COLO668 (cell line): ENCODE measurements at regions not wholly inside any gene's neighbourhood (a gene's known extent, or its start where the extent isn't known, plus 50 kb on each side); places are given as distances from the start of the nearest gene placed in this dataset.
"Not testable (repeated sequence)": the region's sequence is repeated elsewhere in the genome, so short reads cannot be mapped to it uniquely, and the experiment has no call there.

Experiments used
- DNase-seq: peaks from one replicate; lab custom pipeline; 2025; ENCODE audit not compliant: unreplicated experiment; lab: John Stamatoyannopoulos, UW

DNA sequence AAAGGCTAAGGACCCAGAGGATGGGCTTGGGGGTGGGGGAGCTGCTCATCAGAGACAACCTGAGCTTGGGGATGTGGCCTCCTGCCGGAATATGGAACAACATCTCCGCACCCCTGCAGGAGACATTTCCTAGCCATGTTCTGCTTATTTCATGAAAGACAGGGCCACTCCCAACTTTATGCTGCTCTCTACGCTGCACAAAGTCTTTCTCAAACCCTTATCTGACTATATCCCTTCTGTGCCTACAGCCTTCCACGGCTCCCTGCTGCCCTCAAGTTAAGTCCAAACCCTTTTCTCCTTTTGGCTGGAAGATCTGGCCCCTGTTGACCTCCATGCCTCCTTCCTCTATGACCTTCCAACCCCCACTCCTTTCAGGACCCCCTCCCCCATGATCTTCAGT lies 562.0 kb downstream of the MN1 start:
- DNase-seq: no peak

DNA sequence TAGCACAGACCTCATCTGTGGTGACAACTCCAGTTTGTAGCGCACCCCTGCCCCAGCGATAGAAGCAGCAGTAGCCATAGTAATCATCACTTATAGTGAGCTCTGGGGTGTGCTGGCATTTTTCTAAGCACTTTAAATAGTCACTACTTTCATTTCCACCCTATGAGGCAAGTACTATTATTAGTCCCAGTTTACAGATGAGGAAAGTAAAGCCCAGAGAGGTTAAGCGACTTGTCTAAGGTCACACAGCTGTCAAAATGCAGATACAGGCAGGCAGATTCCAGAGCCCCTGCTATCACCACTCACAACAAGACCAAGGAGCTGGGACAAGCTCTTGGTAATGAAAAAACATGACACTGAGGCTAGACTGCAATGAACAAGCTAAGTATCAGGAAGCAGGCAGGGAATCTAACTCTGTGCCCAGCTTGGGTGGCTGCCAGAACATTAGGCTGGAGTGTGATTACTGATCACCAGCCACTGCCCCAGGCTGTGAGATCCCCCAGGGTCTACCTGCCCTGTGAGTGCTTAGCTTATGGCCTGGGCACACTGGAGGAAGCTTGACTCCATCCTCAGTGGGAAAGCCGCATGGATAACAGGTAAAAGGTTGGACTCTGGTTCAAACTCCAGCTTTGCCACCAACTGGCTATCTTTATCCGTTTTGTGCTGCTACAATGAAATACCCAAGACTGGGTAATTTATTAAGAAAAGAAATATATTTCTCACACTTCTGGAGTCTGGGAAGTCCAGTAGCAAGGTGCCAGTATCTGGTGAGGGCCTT lies 561.1 kb downstream of the MN1 start:
- no peak for DNase-seq

DNA sequence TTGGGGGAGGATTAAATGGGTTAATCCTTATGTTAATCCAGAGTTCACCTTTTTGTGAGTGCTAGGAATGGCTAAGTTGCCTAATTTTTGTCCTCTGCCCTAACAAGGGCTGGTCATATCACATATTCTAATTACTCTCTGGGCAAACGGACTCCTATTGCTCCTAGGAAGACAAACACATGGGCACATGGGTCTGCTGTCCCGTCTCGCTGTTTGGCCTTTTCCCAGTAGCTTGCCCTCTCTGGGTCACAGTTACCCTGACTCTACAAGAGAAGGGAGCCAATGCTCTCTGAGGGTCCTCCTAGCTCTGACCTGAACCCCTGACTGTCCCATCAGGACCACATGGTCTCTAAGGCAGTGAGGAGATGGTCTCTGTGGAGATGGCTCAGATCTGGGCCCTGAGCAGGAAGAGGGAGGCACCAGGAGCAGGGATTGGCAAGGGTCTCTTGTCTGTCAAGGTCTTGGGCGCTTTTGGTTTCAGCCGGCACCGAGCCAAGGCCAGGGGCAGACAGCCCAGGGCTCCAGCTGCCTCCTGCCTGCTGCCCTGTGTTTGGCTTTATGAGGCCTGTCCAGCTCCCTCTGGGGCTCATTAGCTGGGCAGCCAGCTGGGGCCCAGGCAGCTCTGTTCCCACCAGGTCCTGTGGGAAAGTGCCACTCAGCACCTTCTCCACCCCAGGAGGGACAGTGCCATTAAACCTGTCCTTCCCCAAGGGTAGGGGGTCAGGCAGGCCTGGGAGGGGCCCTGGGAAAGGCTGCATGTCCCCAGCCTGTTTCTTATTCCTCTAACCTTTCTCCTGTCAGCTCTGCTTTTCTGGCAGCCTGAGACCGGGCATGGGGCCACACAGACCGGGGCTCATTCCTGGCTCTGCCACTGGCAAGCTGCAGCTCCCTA lies 559.9 kb downstream of the MN1 start:
- no peak for DNase-seq

DNA sequence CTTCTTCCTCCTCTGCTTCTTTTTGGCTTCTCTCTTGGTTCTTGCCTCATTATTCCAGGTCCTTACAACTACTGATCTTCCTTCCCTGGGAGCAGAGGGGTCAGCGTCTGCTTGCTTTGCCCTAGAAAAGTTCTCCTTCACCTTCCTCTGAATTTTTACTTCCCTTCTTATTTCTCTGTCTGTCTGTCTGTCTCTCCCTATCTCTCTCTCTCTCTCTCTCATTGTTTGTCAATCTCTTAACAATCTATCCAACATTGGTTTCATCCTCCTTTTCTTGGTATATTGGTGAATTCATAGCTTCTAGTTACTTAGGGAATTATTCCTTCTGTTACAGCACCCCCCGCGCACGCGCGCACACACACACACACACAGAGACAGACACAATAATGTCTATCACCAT lies 559.1 kb downstream of the MN1 start:
- DNase-seq: no peak

DNA sequence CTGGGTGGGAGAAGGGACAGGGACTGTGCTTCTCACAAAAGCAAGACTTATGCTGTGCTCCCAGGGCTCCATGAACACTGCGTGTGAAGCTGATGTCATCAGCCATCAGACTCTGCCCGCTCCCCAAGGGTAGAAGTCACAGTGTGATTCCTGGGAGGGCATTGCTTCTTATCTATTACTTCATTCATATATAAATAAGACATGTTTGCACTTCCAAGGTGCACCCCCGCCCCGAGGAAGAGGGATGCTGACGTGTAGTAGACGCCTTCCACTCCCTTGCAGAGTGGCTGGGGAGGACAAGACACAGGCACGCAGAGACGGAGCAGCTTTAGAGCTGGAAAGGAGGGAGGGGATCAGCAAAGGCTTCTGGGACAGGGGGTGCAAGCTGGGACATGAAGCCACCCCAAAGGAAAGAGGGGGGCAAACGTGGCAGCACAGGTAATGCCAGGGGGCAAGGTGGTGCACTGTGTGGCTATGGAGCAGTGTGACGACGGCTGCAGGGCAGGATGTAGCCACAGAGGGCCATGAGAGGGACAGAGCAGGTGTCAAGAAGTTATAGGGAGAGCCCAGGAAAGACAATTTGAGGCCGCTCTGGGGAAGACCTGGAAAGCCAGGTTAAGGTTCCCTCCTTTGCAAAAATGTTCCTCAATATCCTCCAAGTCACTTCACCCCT lies 558.5 kb downstream of the MN1 start:
- no peak for DNase-seq

DNA sequence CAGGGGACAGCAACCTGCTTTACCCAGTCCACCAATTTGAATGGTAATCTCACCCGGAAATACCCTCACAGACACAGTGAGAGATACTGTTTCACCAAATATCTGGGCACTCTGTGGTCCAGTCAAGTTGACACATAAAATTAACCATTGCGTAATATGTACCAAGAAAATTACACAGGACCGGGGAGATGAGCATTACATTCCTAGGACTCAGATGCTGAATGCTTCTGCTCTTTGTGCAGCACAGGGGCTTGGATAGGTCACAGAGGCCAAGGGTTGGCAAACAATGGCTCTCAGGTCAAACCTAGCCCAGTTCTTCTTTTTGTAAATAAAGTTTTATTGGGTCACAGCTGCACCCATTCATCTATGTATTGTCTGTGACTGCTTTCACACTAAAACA lies 557.2 kb downstream of the MN1 start:
- no peak for DNase-seq

DNA sequence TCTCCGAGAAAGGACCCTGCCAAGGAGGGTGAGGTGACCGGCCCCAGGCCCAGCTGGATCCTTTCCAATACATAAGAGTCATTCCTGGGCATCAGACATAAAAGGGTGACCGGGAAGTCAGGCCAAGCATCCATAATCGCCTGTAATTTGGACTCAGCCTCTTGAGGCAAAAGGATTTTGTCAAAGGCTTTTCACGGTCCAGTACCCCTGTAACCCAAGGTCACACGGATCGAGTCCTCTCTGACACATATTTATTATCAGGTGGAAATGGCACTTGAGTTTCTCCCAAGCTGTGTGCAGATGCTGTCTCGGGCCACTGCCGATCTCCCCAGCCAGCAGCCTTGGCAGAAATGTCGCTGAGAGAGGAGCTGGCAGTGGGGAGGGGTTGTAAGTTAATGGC lies 556.5 kb downstream of the MN1 start:
- no peak for DNase-seq

DNA sequence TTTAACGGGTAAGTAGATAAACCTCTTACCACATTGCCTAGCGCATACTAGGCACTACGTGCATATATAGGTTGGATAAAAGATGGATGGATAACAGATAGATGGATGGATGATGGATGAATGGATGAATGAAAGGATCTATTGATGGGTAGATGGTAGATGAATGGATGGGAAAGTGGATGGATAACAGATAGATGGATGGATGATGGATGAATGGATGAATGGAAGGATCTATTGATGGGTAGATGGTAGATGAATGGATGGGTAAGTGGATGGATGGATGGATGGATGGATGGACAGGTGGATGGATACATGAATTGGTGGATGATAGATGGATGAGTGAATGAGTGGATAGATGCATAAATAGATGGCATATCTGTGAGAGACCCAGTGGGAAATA lies 555.0 kb downstream of the MN1 start:
- no peak for DNase-seq

DNA sequence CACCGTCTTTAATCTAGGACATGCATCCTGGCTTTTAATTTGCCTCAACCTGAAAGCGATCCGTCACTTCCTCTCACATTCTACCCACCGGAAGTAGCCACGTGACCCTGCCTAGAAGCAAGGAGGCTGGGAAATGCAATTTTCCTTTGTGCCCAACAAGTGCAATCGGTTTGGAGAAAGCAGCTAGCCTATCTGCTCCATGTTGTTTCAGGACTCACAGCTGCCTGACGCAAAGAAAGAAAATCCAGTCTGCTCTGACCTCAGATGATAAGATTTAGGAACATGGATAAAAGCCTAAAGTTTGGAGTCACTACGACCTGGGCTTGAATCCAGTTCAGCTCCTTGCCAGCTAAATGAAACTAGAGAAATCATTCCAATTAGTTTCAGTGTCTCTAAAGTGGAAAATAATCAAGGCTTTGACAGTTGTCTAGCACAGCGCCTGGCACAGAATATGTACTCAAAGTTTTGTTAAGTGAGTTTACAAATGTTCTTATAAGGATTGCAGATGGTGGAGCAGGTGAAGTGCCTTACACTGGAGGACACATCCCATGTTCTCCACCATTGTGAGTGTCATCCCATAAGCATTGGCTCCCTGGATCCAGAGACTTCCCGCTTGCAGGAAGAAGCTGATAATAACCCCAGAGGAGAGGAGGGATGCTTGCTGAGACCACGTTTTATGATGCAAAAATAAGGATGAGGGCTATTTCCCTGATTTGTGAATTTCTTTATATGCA lies 553.7 kb downstream of the MN1 start:
- no peak for DNase-seq

DNA sequence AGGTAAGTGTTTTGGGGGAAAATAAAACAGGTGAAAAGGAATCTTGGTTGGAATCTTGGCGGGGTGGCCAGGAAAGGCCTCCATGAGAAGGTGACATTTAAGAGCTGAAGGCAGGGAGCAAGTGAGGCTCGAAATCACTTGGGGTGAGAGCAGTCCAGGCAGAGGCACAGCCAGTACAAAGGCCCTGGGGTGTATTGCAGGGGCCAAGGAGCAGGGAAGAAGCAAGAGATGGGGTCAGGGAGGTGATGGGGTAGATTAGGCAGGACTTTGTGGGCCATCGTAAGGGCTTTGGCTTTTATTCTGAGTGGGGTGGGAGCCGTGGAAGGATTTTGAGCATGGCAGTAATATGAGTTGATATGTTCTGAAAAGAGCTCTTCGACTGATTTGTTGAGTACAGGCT lies 551.1 kb downstream of the MN1 start:
- DNase-seq: no peak

DNA sequence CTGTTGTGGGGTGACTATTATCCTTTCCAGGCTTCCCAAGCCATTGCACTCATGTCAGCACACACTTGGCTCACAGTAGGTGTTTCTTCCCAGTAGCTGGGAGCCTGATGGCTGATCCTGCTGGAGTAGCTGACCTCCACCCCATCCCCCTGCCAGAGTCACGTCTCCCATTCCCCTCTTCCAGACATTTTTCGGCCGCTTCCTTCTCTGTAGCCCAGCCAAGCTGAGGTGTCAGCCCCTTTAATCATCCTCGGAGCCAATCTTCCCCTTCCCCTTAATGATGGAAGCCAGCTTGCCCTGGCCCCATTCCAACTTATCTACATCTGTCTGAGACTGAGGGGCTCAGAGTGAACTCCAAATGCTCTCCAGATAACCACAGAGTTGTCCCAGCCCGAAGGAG lies 550.7 kb downstream of the MN1 start:
- DNase-seq: no peak

DNA sequence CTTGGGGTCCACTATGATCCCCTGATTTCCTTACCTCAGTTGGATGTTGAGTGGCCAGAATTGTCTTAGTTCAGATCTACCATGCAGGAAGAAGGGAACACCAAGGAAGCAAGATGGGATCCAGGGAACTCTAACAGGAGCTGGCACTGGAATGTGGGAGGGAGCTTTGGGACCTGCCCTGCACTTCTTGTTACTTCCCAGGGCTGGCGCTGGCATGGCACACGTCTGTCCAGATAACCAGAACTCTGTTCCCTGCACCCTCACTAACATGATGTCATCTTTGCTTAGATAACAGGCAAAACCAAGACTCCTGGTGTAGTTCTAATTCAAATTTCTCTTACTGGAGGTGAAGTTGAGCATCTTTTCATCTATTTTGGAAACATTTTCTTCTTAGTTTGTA lies 550.0 kb downstream of the MN1 start:
- no peak for DNase-seq

DNA sequence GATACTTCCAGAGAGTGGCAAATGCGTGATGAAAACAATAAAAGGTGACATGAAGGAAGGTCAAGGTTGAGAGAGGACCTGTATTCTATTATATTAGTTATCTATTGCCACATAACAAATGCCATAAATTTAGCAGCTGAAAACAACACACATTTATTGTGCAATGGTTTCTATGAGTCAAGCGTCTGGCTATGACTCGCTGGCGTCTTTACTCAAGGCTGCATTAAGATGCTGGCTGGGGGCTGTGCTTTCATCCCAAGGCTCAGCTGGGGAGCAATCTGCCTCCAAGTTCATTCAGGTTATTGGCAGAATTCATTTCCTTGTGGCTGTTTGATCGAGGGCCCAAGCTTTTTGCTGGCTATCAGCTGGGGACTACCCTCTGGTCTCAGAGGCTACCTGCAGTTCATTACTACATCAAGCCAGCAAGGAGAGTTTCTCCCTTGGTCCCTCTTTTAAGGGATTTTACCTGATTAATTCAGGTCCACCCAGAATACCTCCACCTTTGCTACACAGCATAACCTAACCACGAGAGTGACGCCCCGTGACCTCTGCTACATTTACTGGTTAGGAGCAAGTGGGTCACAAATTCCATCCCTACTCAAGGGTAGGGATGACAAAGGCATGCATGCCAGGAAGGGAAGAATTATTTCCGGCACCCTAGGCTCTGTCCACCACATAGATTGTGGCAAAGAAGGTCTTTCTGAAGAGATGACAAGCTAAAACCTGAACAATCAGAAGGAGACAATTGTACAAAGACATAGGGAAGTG lies 549.1 kb downstream of the MN1 start:
- DNase-seq: no peak

DNA sequence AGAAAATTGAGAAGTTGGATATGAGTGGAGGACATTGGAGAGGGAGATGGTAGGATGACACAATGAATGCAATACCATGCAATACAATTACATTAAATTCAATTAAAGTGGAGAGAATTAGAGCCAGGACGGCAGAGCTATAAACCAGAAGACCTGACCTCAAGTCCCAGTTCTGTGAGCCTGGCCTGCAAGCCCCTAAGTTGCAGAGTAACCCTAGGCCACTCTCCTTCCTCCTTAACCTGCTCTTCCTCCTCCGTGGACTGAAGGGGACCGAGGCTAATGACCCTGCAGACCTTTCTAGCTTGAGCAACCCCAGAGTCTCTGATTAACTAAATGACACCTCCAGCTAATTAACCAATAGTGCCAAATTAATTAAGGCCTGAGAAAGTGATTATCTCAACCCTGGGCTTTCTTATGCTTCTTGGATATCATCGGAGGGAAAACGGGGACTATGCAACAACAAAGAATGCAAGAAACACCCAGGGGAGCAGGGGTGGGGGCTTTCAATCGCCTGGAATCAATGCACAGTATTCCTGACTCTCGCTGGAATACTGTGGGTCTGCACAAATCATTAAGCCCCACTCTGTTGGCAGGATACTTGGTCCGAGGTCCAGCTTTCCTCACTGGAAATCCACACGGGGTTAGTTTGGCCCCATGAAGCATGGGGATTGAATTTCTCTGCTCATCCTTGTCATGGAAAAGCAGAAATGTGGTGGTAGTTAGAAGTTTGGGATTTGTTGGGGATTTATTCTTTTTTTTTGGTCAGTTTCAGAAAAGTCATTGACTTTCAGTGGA lies 548.3 kb downstream of the MN1 start:
- DNase-seq: no peak

DNA sequence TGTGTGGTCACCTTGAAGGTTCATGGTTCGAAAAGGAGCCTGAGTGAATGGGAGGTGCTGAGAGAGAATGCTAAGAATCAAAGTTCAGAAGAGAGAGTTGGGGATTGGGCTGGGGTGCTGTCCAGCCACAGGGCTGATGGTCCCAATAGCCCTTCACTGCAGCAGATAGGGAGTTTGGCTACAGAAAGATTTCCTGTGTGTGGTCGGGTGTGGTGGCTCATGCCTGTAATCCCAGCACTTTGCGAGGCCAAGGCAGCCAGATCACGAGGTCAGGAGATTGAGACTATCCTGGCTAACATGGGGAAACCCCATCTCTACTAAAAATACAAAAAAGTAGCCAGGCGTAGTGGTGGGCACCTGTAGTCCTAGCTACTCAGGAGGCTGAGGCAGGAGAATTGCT lies 547.5 kb downstream of the MN1 start:
- not testable (repeated sequence) for DNase-seq

DNA sequence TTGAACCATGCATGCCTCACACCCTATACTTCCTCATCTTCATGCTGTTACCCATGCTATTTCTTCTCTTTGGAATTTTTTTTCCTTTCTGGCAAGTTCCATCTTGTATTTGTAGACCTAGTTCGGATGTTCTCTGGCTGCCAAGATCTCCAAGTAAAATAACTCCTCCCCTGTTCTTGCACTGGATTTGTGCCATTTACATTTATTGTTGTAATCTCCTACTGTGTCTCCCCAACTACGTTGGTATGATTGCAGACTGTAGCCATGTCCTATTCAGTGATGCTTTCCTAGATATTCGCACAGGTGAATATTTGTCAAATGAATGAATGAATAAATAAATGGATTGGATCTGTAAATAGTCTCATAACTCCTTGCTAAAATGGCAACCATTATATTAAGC lies 546.0 kb downstream of the MN1 start:
- no peak for DNase-seq

DNA sequence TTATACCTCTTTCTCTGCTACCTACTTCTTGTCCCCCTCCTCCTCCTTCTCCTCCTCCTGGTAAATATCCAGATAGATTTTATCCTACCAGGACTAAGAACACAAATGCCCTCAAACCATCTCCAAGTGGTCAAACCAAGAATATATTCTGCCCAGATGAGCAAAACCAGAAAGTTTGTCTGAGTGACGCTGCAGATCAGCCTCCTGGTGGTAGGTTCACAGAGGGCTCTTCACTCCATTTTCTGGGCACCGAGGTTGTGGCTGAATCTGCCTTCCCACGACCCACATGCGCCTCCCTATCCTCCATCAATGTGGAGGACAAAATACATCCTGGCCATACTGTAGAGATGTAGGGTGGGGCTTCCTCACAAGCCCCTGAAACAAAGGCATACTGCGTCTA lies 543.6 kb downstream of the MN1 start:
- no peak for DNase-seq

DNA sequence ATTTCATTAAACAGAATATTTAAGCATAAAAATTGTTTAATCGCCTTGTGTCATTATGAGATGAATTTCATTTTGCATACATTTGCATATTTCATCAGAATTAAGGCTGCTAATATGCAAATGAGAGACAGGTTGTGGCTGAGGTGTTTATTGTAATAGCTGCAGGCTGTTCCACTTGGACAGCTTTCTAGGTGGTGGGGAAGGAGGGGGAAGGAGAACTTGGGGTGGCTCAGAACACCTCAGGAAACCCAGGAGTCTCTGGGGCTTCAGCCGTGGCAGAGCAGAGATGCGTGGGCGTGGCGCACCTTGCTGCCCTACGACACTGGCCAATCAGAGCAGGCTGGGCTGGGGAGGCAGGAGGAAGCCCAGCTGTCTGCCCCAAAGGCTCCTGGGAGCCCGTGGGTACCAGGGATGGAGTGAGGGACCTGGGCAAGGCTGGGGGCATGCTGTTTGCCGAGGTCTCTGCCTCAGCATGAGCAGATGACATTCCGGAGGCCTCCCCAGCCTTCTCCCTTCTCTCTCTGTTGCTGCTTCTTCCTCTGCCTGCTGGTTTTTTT lies 542.9 kb downstream of the MN1 start:
- no peak for DNase-seq

DNA sequence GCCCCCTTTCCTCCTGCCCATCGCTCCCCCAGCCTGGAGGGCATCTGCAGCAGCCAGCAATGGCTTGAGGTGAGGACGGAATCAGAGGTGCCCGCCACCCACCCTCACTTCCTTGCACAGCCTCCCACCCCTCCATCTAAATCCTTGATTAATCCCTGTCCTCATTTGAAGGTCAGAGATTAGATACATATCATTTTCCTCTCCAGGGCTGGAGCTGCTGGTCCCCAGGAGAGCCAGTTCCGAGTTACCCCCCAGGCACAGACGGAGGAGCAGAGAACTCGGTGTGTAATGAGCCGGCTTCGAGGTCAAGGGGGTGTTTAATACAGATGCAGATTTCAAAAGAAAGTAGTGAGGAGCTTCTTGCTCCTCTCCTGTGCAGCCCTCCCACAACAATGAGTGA lies 542.1 kb downstream of the MN1 start:
- no peak for DNase-seq
